ENCODE measurements at regions not wholly inside any gene's neighbourhood (a gene's known extent, or its start where the extent isn't known, plus 50 kb on each side); places are given as distances from the start of the nearest gene placed in this dataset.

GRCh38 chr18:26794230-26795101 lies 71.0 kb downstream of the AQP4 start:
- Histone ChIP-seq H3K27me3 (ENCODE audit: control insufficient read depth, insufficient read depth, low read length) (no peaks in the 10 kb centered on the region), H3K4me3 (ENCODE audit: low read length) (no peak overlapping the region)

GRCh38 chr18:26792661-26793060 lies 72.8 kb downstream of the AQP4 start:
- H3K9me3 ChIP-seq (replicated peaks; ENCODE audit: control insufficient read depth, low read depth, low read length) = no peaks in the 10 kb centered on the region
- H3K27ac ChIP-seq (ENCODE audit: low read length) = no peak overlapping the region
- H3K36me3 ChIP-seq (ENCODE audit: control insufficient read depth, insufficient read depth, low read length) = no peaks in the 10 kb centered on the region
- DNase-seq = no peak
- no CpG with 5 or more reads among the region's 1 CpG for WGBS (ENCODE audit: insufficient coverage)
- no peaks in the 10 kb centered on the region for H3K4me1 ChIP-seq (ENCODE audit: control insufficient read depth, insufficient read depth, low read length)
- H3K4me3 ChIP-seq (ENCODE audit: low read length) = no peak overlapping the region
- H3K27me3 ChIP-seq (ENCODE audit: control insufficient read depth, insufficient read depth, low read length) = no peaks in the 10 kb centered on the region

More at GRCh38 chr18:26794230-26795101, 71.0 kb downstream of the AQP4 start:
- Histone ChIP-seq H3K27ac (ENCODE audit: low read length) (no peak overlapping the region), H3K9me3 (replicated peaks; ENCODE audit: control insufficient read depth, low read depth, low read length) (no peaks in the 10 kb centered on the region), H3K4me1 (ENCODE audit: control insufficient read depth, insufficient read depth, low read length) (no peaks in the 10 kb centered on the region), H3K36me3 (ENCODE audit: control insufficient read depth, insufficient read depth, low read length) (no peaks in the 10 kb centered on the region)
- no peak for DNase-seq
- WGBS (ENCODE audit: insufficient coverage) = 86% methylated on average over 5 of the region's 8 CpGs

GRCh38 chr18:26791676-26792075 lies 73.8 kb downstream of the AQP4 start:
- DNase-seq = no peak
- no peak overlapping the region for H3K27ac ChIP-seq (ENCODE audit: low read length)
- H3K9me3 ChIP-seq (replicated peaks; ENCODE audit: control insufficient read depth, low read depth, low read length) = no peaks in the 10 kb centered on the region
- no peaks in the 10 kb centered on the region for H3K4me1 ChIP-seq (ENCODE audit: control insufficient read depth, insufficient read depth, low read length)
- H3K4me3 ChIP-seq (ENCODE audit: low read length) = no peak overlapping the region
- H3K36me3 ChIP-seq (ENCODE audit: control insufficient read depth, insufficient read depth, low read length) = no peaks in the 10 kb centered on the region
- H3K27me3 ChIP-seq (ENCODE audit: control insufficient read depth, insufficient read depth, low read length) = no peaks in the 10 kb centered on the region

GRCh38 chr18:26784599-26784998 lies 80.9 kb downstream of the AQP4 start:
- Histone ChIP-seq H3K36me3 (ENCODE audit: control insufficient read depth, insufficient read depth, low read length) (no peaks in the 10 kb centered on the region), H3K27me3 (ENCODE audit: control insufficient read depth, insufficient read depth, low read length) (no peaks in the 10 kb centered on the region), H3K4me3 (ENCODE audit: low read length) (no peak overlapping the region), H3K9me3 (replicated peaks; ENCODE audit: control insufficient read depth, low read depth, low read length) (no peaks in the 10 kb centered on the region), H3K27ac (ENCODE audit: low read length) (no peak overlapping the region), H3K4me1 (ENCODE audit: control insufficient read depth, insufficient read depth, low read length) (no peaks in the 10 kb centered on the region)
- no CpG with 5 or more reads among the region's 1 CpG for WGBS (ENCODE audit: insufficient coverage)
- no peak for DNase-seq

GRCh38 chr18:26783170-26783569 lies 82.3 kb downstream of the AQP4 start:
- Histone ChIP-seq H3K27ac (ENCODE audit: low read length) (no peak overlapping the region), H3K36me3 (ENCODE audit: control insufficient read depth, insufficient read depth, low read length) (no peaks in the 10 kb centered on the region), H3K27me3 (ENCODE audit: control insufficient read depth, insufficient read depth, low read length) (no peaks in the 10 kb centered on the region), H3K9me3 (replicated peaks; ENCODE audit: control insufficient read depth, low read depth, low read length) (no peaks in the 10 kb centered on the region), H3K4me3 (ENCODE audit: low read length) (no peak overlapping the region), H3K4me1 (ENCODE audit: control insufficient read depth, insufficient read depth, low read length) (no peaks in the 10 kb centered on the region)
- no peak for DNase-seq
- 62% methylated on average over 4 of the region's 6 CpGs for WGBS (ENCODE audit: insufficient coverage)

- Histone ChIP-seq H3K36me3 (ENCODE audit: control insufficient read depth, insufficient read depth, low read length) (no peaks in the 10 kb centered on the region), H3K4me1 (ENCODE audit: control insufficient read depth, insufficient read depth, low read length) (peaks cover 5% of the 10 kb centered on the region), H3K4me3 (ENCODE audit: low read length) (no peak overlapping the region), H3K9me3 (replicated peaks; ENCODE audit: control insufficient read depth, low read depth, low read length) (no peaks in the 10 kb centered on the region), H3K27me3 (ENCODE audit: control insufficient read depth, insufficient read depth, low read length) (no peaks in the 10 kb centered on the region), H3K27ac (ENCODE audit: low read length) (no peak overlapping the region)
- 50% methylated on average over 4 of the region's 5 CpGs for WGBS (ENCODE audit: insufficient coverage)
- no peak for DNase-seq
Measured at GRCh38 chr18:26780520-26781325, 84.8 kb downstream of the AQP4 start.

- Histone ChIP-seq H3K36me3 (ENCODE audit: control insufficient read depth, insufficient read depth, low read length) (no peaks in the 10 kb centered on the region), H3K9me3 (replicated peaks; ENCODE audit: control insufficient read depth, low read depth, low read length) (no peaks in the 10 kb centered on the region), H3K4me1 (ENCODE audit: control insufficient read depth, insufficient read depth, low read length) (peaks cover 5% of the 10 kb centered on the region), H3K27ac (ENCODE audit: low read length) (no peak overlapping the region), H3K4me3 (ENCODE audit: low read length) (no peak overlapping the region), H3K27me3 (ENCODE audit: control insufficient read depth, insufficient read depth, low read length) (no peaks in the 10 kb centered on the region)
- DNase-seq = no peak
Measured at GRCh38 chr18:26778054-26778393, 87.5 kb downstream of the AQP4 start.

- Histone ChIP-seq H3K27me3 (ENCODE audit: control insufficient read depth, insufficient read depth, low read length) (no peaks in the 10 kb centered on the region), H3K27ac (ENCODE audit: low read length) (no peak overlapping the region), H3K36me3 (ENCODE audit: control insufficient read depth, insufficient read depth, low read length) (no peaks in the 10 kb centered on the region), H3K4me1 (ENCODE audit: control insufficient read depth, insufficient read depth, low read length) (peaks cover 5% of the 10 kb centered on the region), H3K4me3 (ENCODE audit: low read length) (no peak overlapping the region), H3K9me3 (replicated peaks; ENCODE audit: control insufficient read depth, low read depth, low read length) (no peaks in the 10 kb centered on the region)
- DNase-seq = peak; percentile 30
- WGBS (ENCODE audit: insufficient coverage) = 7% methylated on average over 4 of the region's 7 CpGs
Measured at GRCh38 chr18:26777351-26778053, 88.0 kb downstream of the AQP4 start.

- Histone ChIP-seq H3K36me3 (ENCODE audit: control insufficient read depth, insufficient read depth, low read length) (no peaks in the 10 kb centered on the region), H3K27ac (ENCODE audit: low read length) (no peak overlapping the region), H3K4me3 (ENCODE audit: low read length) (no peak overlapping the region), H3K9me3 (replicated peaks; ENCODE audit: control insufficient read depth, low read depth, low read length) (no peaks in the 10 kb centered on the region), H3K27me3 (ENCODE audit: control insufficient read depth, insufficient read depth, low read length) (no peaks in the 10 kb centered on the region), H3K4me1 (ENCODE audit: control insufficient read depth, insufficient read depth, low read length) (peaks cover 4% of the 10 kb centered on the region)
- DNase-seq = no peak
- WGBS (ENCODE audit: insufficient coverage) = 60% methylated on average over 1 of the region's 2 CpGs
Measured at GRCh38 chr18:26772691-26773090, 92.8 kb downstream of the AQP4 start.

- H3K27me3 ChIP-seq (ENCODE audit: control insufficient read depth, insufficient read depth, low read length) = no peaks in the 10 kb centered on the region
- no peak overlapping the region for H3K27ac ChIP-seq (ENCODE audit: low read length)
- no CpG with 5 or more reads among the region's 1 CpG for WGBS (ENCODE audit: insufficient coverage)
- DNase-seq = no peak
- H3K9me3 ChIP-seq (replicated peaks; ENCODE audit: control insufficient read depth, low read depth, low read length) = no peaks in the 10 kb centered on the region
- no peaks in the 10 kb centered on the region for H3K4me1 ChIP-seq (ENCODE audit: control insufficient read depth, insufficient read depth, low read length)
- no peaks in the 10 kb centered on the region for H3K36me3 ChIP-seq (ENCODE audit: control insufficient read depth, insufficient read depth, low read length)
- no peak overlapping the region for H3K4me3 ChIP-seq (ENCODE audit: low read length)
Measured at GRCh38 chr18:26771524-26771923, 94.0 kb downstream of the AQP4 start.
